IMR-90 (cell line): ENCODE measurements at regions not wholly inside any gene's neighbourhood (a gene's known extent, or its start where the extent isn't known, plus 50 kb on each side); places are given as distances from the start of the nearest gene placed in this dataset.
A peak's percentile ranks its signal among the peaks of the same experiment; 100 is the strongest.
"Not testable (repeated sequence)": the region's sequence is repeated elsewhere in the genome, so short reads cannot be mapped to it uniquely, and the experiment has no call there.

Experiments used
- ATAC-seq: fragments of 200-7000 bp; cut with Tn5 transposase; 2 replicates; pipeline ENCODE4 v1.9.1; 2020; ENCODE audit warnings: low read depth, mild to moderate bottlenecking, moderate library complexity
- BruUV-seq: library from RNA; stranded (reverse); fragments of 400-500 nt; replicated peaks from 2 replicates; lab custom pipeline; 2021; lab: Mats Ljungman, UMichigan
- CTCF ChIA-PET: fragments of 300-600 bp; formaldehyde crosslinking; extraction: SDS; loops from one replicate; lab custom pipeline; 2021; ENCODE audit warnings: antibody characterized with exemption; lab: Yijun Ruan, JAX
- POLR2A ChIA-PET: fragments of 300-600 bp; sonication (Branson Sonifier 250); formaldehyde crosslinking; loops from one replicate; lab custom pipeline; 2022; ENCODE audit warnings: antibody characterized with exemption; ENCODE audit not compliant: unreplicated experiment; lab: Charles Lee
- DNase-seq: peaks from one replicate; pipeline ENCODE4 v3.0.0; 2013
- H2AFZ ChIP-seq: replicated peaks from 2 replicates; pipeline ENCODE3; 2013; ENCODE audit warnings: low read length, mild to moderate bottlenecking; ENCODE audit not compliant: poor library complexity
- H2AK5ac ChIP-seq: 2 replicates; pipeline ENCODE4 v1.6.1; 2013; ENCODE audit warnings: low read depth, low read length, inconsistent platforms
- H2AK9ac ChIP-seq: replicated peaks from 2 replicates; pipeline ENCODE3; 2013; ENCODE audit warnings: mild to moderate bottlenecking, low read depth, low read length, moderate library complexity; ENCODE audit not compliant: poor library complexity
- H2BK120ac ChIP-seq: 2 replicates; pipeline ENCODE4 v1.6.1; 2013; ENCODE audit warnings: low read depth, low read length, inconsistent platforms
- H2BK15ac ChIP-seq: 3 replicates; pipeline ENCODE4 v1.6.1; 2013; ENCODE audit warnings: low read depth, low read length, inconsistent platforms
- H2BK20ac ChIP-seq: 2 replicates; pipeline ENCODE4 v1.6.1; 2013; ENCODE audit warnings: low read depth, mild to moderate bottlenecking, inconsistent platforms, low read length, moderate library complexity
- H2BK5ac ChIP-seq: 2 replicates; pipeline ENCODE4 v1.6.1; 2013; ENCODE audit warnings: mild to moderate bottlenecking, low read depth, low read length, inconsistent platforms; ENCODE audit not compliant: poor library complexity, severe bottlenecking
- H3K14ac ChIP-seq: replicated peaks from 2 replicates; pipeline ENCODE4 v1.6.1; 2013; ENCODE audit warnings: low read depth, low read length, inconsistent platforms
- H3K18ac ChIP-seq: 2 replicates; pipeline ENCODE4 v1.6.1; 2013; ENCODE audit warnings: low read depth, low read length, control low read depth
- H3K23ac ChIP-seq: 2 replicates; pipeline ENCODE4 v1.6.1; 2013; ENCODE audit warnings: low read depth, low read length, inconsistent platforms
- H3K27ac ChIP-seq: 2 replicates; pipeline ENCODE4 v1.5.1; 2013; ENCODE audit warnings: mild to moderate bottlenecking, control low read depth, low read length; ENCODE audit not compliant: insufficient read depth
- H3K27me3 ChIP-seq: 2 replicates; pipeline ENCODE4 v1.6.1; 2013; ENCODE audit warnings: low read length; ENCODE audit not compliant: control insufficient read depth, insufficient read depth
- H3K36me3 ChIP-seq: 2 replicates; pipeline ENCODE4 v1.6.1; 2013; ENCODE audit warnings: low read length, mixed read lengths; ENCODE audit not compliant: control insufficient read depth, insufficient read depth
- H3K4ac ChIP-seq: 2 replicates; pipeline ENCODE4 v1.6.1; 2013; ENCODE audit warnings: low read depth, low read length, inconsistent platforms
- H3K4me1 ChIP-seq: 2 replicates; pipeline ENCODE4 v1.6.1; 2013; ENCODE audit warnings: low read length, mixed read lengths; ENCODE audit not compliant: control insufficient read depth, insufficient read depth
- H3K4me2 ChIP-seq: 2 replicates; pipeline ENCODE4 v1.6.1; 2013; ENCODE audit warnings: low read depth, mild to moderate bottlenecking, control low read depth, low read length, moderate library complexity
- H3K4me3 ChIP-seq: 2 replicates; pipeline ENCODE4 v1.5.1; 2013; ENCODE audit warnings: low read depth, mild to moderate bottlenecking, control low read depth, low read length, moderate library complexity; ENCODE audit not compliant: insufficient read depth
- H3K56ac ChIP-seq: 2 replicates; pipeline ENCODE4 v1.6.1; 2013; ENCODE audit warnings: low read length, inconsistent platforms; ENCODE audit not compliant: insufficient read depth; ENCODE audit errors: extremely low read depth
- H3K79me1 ChIP-seq, 2 experiments: 2 replicates each; pipeline ENCODE4 v1.6.1; 2013; ENCODE audit warnings: low read length in 2 of 2, inconsistent platforms in 1 of 2, low read depth in 1 of 2
- H3K9ac ChIP-seq: 2 replicates; pipeline ENCODE4 v1.6.1; 2013; ENCODE audit warnings: low read depth, low read length, control low read depth
- H3K9me1 ChIP-seq: 2 replicates; pipeline ENCODE4 v1.6.1; 2013; ENCODE audit warnings: low read length, inconsistent platforms; ENCODE audit not compliant: insufficient read depth
- H3K9me3 ChIP-seq: 2 replicates; pipeline ENCODE4 v1.6.1; 2013; ENCODE audit warnings: low read length; ENCODE audit not compliant: control insufficient read depth, insufficient read depth
- H4K20me1 ChIP-seq: 2 replicates; pipeline ENCODE4 v1.6.1; 2013; ENCODE audit warnings: low read length, inconsistent platforms; ENCODE audit not compliant: insufficient read depth
- H4K5ac ChIP-seq: 2 replicates; pipeline ENCODE4 v1.6.1; 2013; ENCODE audit warnings: mild to moderate bottlenecking, low read depth, low read length, control low read depth
- H4K8ac ChIP-seq, 2 experiments: 2 replicates each; pipeline ENCODE4 v1.6.1; 2013; ENCODE audit warnings: low read depth in 2 of 2, low read length in 2 of 2, control low read depth in 1 of 2, inconsistent platforms in 1 of 2
- H4K91ac ChIP-seq: 2 replicates; pipeline ENCODE4 v1.6.1; 2013; ENCODE audit warnings: low read depth, low read length, inconsistent platforms; ENCODE audit not compliant: insufficient read depth
- WGBS, 2 experiments: methylation state at CpG; one replicate each; pipeline versions ENCODE4 v1.1.5 to v1.1.7; 2013; ENCODE audit warnings: missing lambda C conversion rate in 2 of 2; ENCODE audit not compliant: insufficient read length in 1 of 2; ENCODE audit errors: extremely low coverage in 2 of 2; 5-methylcytosine and 5-hydroxymethylcytosine counted together
- dilution Hi-C: fragments of 300-500 bp; cut with HindIII; formaldehyde crosslinking; loops from one replicate; pipeline ENCODE4 v1.14.3; 2018; ENCODE audit warnings: low sequenced_read_pairs; ENCODE audit not compliant: unreplicated experiment
- in situ Hi-C: fragments of 300-500 bp; cut with MboI; formaldehyde crosslinking; loops from 3 replicates; pipeline ENCODE4 v1.14.3; 2019; ENCODE audit warnings: low sequenced_read_pairs, inconsistent platforms, mixed read lengths
- intact Hi-C: fragments of 100-400 bp; cut with micrococcal nuclease; formaldehyde crosslinking; loops from 2 replicates; pipeline ENCODE4 v1.10.0; 2022

DNA sequence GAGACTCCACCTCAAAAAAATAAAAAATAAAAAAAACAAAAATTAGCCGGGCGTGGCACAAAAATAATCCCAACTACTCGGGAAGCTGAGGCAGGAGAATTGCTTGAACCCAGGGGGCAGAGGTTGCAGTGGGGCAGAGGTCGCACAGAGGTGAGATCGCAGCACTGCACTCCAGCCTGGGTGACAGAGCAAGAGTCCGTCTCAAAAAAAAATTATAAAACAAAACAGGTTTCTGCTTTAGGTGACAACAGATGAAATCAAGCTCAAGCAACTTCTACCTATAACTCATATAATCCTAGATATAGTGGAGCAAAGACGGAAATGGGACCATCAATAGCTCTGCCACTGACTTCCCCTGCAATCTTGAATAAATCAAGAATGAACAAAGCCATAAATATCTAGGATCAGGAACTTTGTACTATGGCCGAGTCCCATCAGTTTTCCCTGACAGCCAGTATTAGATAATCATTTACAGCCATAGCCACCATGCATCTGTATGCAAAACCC is 53.6 kb upstream of the PDPR start:
- H2BK20ac ChIP-seq, H2BK5ac ChIP-seq, H3K14ac ChIP-seq, CTCF ChIA-PET, H2AK5ac ChIP-seq, H3K27ac ChIP-seq, H4K91ac ChIP-seq, BruUV-seq, H4K8ac ChIP-seq, H2AK9ac ChIP-seq, POLR2A ChIA-PET, H2BK15ac ChIP-seq, H3K4me2 ChIP-seq, H3K9ac ChIP-seq, H3K4me1 ChIP-seq, H3K23ac ChIP-seq, H3K18ac ChIP-seq, H2BK120ac ChIP-seq, H3K4ac ChIP-seq, intact Hi-C loops, DNase-seq, H3K56ac ChIP-seq, H3K36me3 ChIP-seq, ATAC-seq, H3K27me3 ChIP-seq, H3K9me1 ChIP-seq, dilution Hi-C loops, H2AFZ ChIP-seq, H3K9me3 ChIP-seq, H4K5ac ChIP-seq, H3K4me3 ChIP-seq, in situ Hi-C loops: not testable (repeated sequence)
- WGBS, 2 experiments: no CpG with 5 or more reads among the region's 8 CpGs
- Histone ChIP-seq H3K79me1 (peaks cover 0 to 24% of the 10 kb centered on the region in 2 experiments; a peak in 3 of 4 replicates), H4K20me1 (peaks cover 39% of the 10 kb centered on the region)

DNA sequence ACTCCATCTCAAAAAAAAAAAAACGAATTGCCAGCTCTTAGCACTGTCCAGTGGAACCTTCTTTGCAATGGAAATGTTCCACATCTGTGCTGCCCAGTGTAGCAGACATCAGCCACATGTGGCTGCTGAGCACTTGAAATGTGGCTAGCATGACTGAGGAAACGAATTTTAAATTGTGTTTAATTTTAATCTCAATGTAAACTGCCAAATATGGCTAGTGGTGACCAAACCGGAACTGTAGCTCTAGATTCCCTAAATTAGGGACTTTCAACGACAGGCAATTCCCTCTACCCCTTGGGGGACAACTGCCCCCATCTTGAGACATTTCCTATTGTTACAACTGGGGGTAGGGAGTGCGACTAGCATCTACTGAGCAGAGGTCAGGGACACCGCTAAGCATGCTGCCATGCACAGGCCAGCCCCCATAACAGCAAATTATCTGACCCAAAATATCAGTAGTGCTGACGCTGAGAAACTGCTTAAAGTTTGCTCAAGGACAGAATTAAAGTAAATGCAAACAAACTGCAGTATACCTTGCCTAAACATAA is 52.4 kb upstream of the PDPR start:
- H3K18ac ChIP-seq, POLR2A ChIA-PET, H2AK9ac ChIP-seq, H3K36me3 ChIP-seq, H3K4me3 ChIP-seq, H3K4ac ChIP-seq, H3K14ac ChIP-seq, in situ Hi-C loops, H3K4me1 ChIP-seq, DNase-seq, H3K23ac ChIP-seq, H3K9me3 ChIP-seq, H2BK20ac ChIP-seq, H2AFZ ChIP-seq, intact Hi-C loops, H2BK120ac ChIP-seq, H3K56ac ChIP-seq, H3K27ac ChIP-seq, H4K91ac ChIP-seq, H3K9me1 ChIP-seq, dilution Hi-C loops, H2BK15ac ChIP-seq, CTCF ChIA-PET, H2BK5ac ChIP-seq, H3K9ac ChIP-seq, H2AK5ac ChIP-seq, ATAC-seq, H3K27me3 ChIP-seq, H3K4me2 ChIP-seq, H4K8ac ChIP-seq, H4K5ac ChIP-seq: not testable (repeated sequence)
- Histone ChIP-seq H4K20me1 (peaks cover 39% of the 10 kb centered on the region), H3K79me1 (peaks cover 0 to 27% of the 10 kb centered on the region in 2 experiments; a peak in 3 of 4 replicates)
- WGBS, 2 experiments: no CpG with 5 or more reads among the region's 7 CpGs
- TSS peak; percentile 10 for BruUV-seq
